ENCODE measurements at regions not wholly inside any gene's neighbourhood (a gene's known extent, or its start where the extent isn't known, plus 50 kb on each side); places are given as distances from the start of the nearest gene placed in this dataset.

GRCh38 chr1:238052496-238053266, 162.0 kb upstream of the ZP4 start:
- no peak for DNase-seq (ENCODE audit: low spot score)

GRCh38 chr1:238029126-238029525, 138.4 kb upstream of the ZP4 start:
- no peak for DNase-seq (ENCODE audit: low spot score)

- no peak for DNase-seq (ENCODE audit: low spot score)
Observed at GRCh38 chr1:238027366-238027765, 136.6 kb upstream of the ZP4 start.

GRCh38 chr1:238023137-238023536, 132.4 kb upstream of the ZP4 start:
- no peak for DNase-seq (ENCODE audit: low spot score)

GRCh38 chr1:238018214-238018613, 127.5 kb upstream of the ZP4 start:
- DNase-seq (ENCODE audit: low spot score), result peak; percentile 96

- no peak for DNase-seq (ENCODE audit: low spot score)
Observed at GRCh38 chr1:238006779-238007178, 116.1 kb upstream of the ZP4 start.

- no peak for DNase-seq (ENCODE audit: low spot score)
Observed at GRCh38 chr1:238005116-238005515, 114.4 kb upstream of the ZP4 start.

- DNase-seq (ENCODE audit: low spot score), result no peak
Observed at GRCh38 chr1:238001818-238002217, 111.1 kb upstream of the ZP4 start.

- no peak for DNase-seq (ENCODE audit: low spot score)
Observed at GRCh38 chr1:237999426-238000052, 108.8 kb upstream of the ZP4 start.

GRCh38 chr1:237998581-237998980, 107.9 kb upstream of the ZP4 start:
- DNase-seq (ENCODE audit: low spot score), result no peak

- DNase-seq (ENCODE audit: low spot score), result no peak
Observed at GRCh38 chr1:237983496-237983895, 92.8 kb upstream of the ZP4 start.

GRCh38 chr1:237981223-237981622, 90.5 kb upstream of the ZP4 start:
- DNase-seq (ENCODE audit: low spot score), result no peak

GRCh38 chr1:237976331-237976730, 85.6 kb upstream of the ZP4 start:
- DNase-seq (ENCODE audit: low spot score), result no peak

- DNase-seq (ENCODE audit: low spot score), result no peak
Observed at GRCh38 chr1:237975903-237976302, 85.2 kb upstream of the ZP4 start.

- DNase-seq (ENCODE audit: low spot score), result no peak
Observed at GRCh38 chr1:237975376-237975775, 84.7 kb upstream of the ZP4 start.

- DNase-seq (ENCODE audit: low spot score), result no peak
Observed at GRCh38 chr1:237972186-237972585, 81.5 kb upstream of the ZP4 start.

- no peak for DNase-seq (ENCODE audit: low spot score)
Observed at GRCh38 chr1:237962985-237963384, 72.3 kb upstream of the ZP4 start.

GRCh38 chr1:237961754-237962153, 71.0 kb upstream of the ZP4 start:
- no peak for DNase-seq (ENCODE audit: low spot score)

GRCh38 chr1:237959838-237960237, 69.1 kb upstream of the ZP4 start:
- no peak for DNase-seq (ENCODE audit: low spot score)

- DNase-seq (ENCODE audit: low spot score), result no peak
Observed at GRCh38 chr1:237953238-237953637, 62.5 kb upstream of the ZP4 start.

Measured in SK-N-DZ (cell line).